HCT116 (cell line): ENCODE measurements at regions not wholly inside any gene's neighbourhood (a gene's known extent, or its start where the extent isn't known, plus 50 kb on each side); places are given as distances from the start of the nearest gene placed in this dataset.

ENCODE experiments used
- ATAC-seq: fragments of 200-7000 bp; cut with Tn5 transposase; 2 replicates; pipeline ENCODE4 v1.9.1; 2020; ENCODE audit warnings: mild to moderate bottlenecking, moderate library complexity
- BruUV-seq: library from RNA; stranded (reverse); fragments of 400-500 nt; replicated peaks from 2 replicates; lab custom pipeline; 2021; lab: Mats Ljungman, UMichigan
- CTCF ChIA-PET: fragments of 300-600 bp; sonication (Branson Sonifier 250); formaldehyde crosslinking; loops from one replicate; lab custom pipeline; 2021; ENCODE audit warnings: antibody characterized with exemption; lab: Charles Lee
- POLR2A ChIA-PET: fragments of 300-600, 350-600 bp; sonication (Branson Sonifier 250); formaldehyde crosslinking; loops from one replicate; lab custom pipeline; 2021; ENCODE audit warnings: antibody characterized with exemption; lab: Charles Lee
- RAD21 ChIA-PET, 2 experiments: fragments of 300-600 bp; sonication (Branson Sonifier 250); formaldehyde crosslinking; loops; one replicate each; lab custom pipeline; 2023; ENCODE audit warnings: low total read pairs in 2 of 2; ENCODE audit not compliant: uncharacterized antibody in 2 of 2, unreplicated experiment in 2 of 2, low non-redundant PET in 1 of 2; lab: Charles Lee
- DNase-seq: peaks from one replicate; pipeline ENCODE4 v3.0.0-alpha.2; 2010; ENCODE audit warnings: low read depth, low spot score
- H2AFZ ChIP-seq: fragments of 200-600 bp; shearing (Covaris generic), sonication (generic); 2 replicates; pipeline ENCODE4 v1.6.1; 2017; ENCODE audit warnings: low read depth, mixed run types, mixed read lengths, antibody characterized with exemption, low read length; ENCODE audit not compliant: poor library complexity, severe bottlenecking
- H3K27ac ChIP-seq: 2 replicates; pipeline ENCODE4 v1.5.1; 2012; ENCODE audit warnings: low read depth, low read length
- H3K27me3 ChIP-seq: fragments of 200-600 bp; sonication (generic); 2 replicates; pipeline ENCODE4 v1.6.1; 2016; ENCODE audit warnings: mixed run types, low read length, mixed read lengths; ENCODE audit not compliant: insufficient read depth
- H3K36me3 ChIP-seq, 2 experiments: fragments of 200-500 bp in 1 of 2; fragments of 200-600 bp in 1 of 2; sonication (Bioruptor generic) in 1 of 2; sonication (generic) in 1 of 2; 2 replicates each; pipeline versions ENCODE4 v1.5.1 to v1.6.1; 2014 to 2016; ENCODE audit warnings: low read length in 2 of 2, inconsistent platforms in 1 of 2, mixed read lengths in 1 of 2, mixed run types in 1 of 2; ENCODE audit not compliant: insufficient read depth in 2 of 2, control insufficient read depth in 1 of 2
- H3K4me1 ChIP-seq, 2 experiments: fragments of 200-600 bp in 1 of 2; sonication (generic) in 1 of 2; 2 replicates each; pipeline versions ENCODE4 v1.5.1 to v1.6.1; 2012 to 2017; ENCODE audit warnings: low read length in 2 of 2, inconsistent platforms in 1 of 2, mild to moderate bottlenecking in 1 of 2, mixed read lengths in 1 of 2, mixed run types in 1 of 2, moderate library complexity in 1 of 2; ENCODE audit not compliant: insufficient read depth in 2 of 2, control insufficient read depth in 1 of 2
- H3K4me2 ChIP-seq: fragments of 200-600 bp; sonication (generic); 2 replicates; pipeline ENCODE4 v1.6.1; 2017; ENCODE audit warnings: mixed run types, low read length, mixed read lengths
- H3K4me3 ChIP-seq, 2 experiments: fragments of 200-600 bp in 1 of 2; sonication (generic) in 1 of 2; replicated peaks in 1 of 2; 2 replicates each; pipeline ENCODE4 v1.5.1; 2011 to 2016; ENCODE audit warnings: low read length in 2 of 2, control low read depth in 1 of 2, low read depth in 1 of 2, mild to moderate bottlenecking in 1 of 2, mixed read lengths in 1 of 2, mixed run types in 1 of 2
- H3K79me2 ChIP-seq: fragments of 200-600 bp; sonication (generic); 2 replicates; pipeline ENCODE4 v1.6.1; 2017; ENCODE audit warnings: mild to moderate bottlenecking, mixed run types, low read length, moderate library complexity, mixed read lengths; ENCODE audit not compliant: insufficient read depth
- H3K9ac ChIP-seq: fragments of 200-600 bp; sonication (generic); 2 replicates; pipeline ENCODE4 v1.6.1; 2016; ENCODE audit warnings: low read length, mixed read lengths
- H3K9me2 ChIP-seq: fragments of 200-600 bp; sonication (generic), shearing (Covaris generic); 2 replicates; pipeline ENCODE4 v1.6.1; 2017; ENCODE audit warnings: mixed run types, mild to moderate bottlenecking, moderate library complexity; ENCODE audit not compliant: insufficient read depth
- H3K9me3 ChIP-seq, 2 experiments: fragments of 200-500 bp in 1 of 2; fragments of 200-600 bp in 1 of 2; sonication (Bioruptor generic) in 1 of 2; sonication (generic) in 1 of 2; 2 replicates each; pipeline ENCODE4 v1.6.1; 2014 to 2017; ENCODE audit warnings: low read length in 2 of 2, mixed read lengths in 2 of 2, inconsistent platforms in 1 of 2, low read depth in 1 of 2, mild to moderate bottlenecking in 1 of 2, mixed run types in 1 of 2, moderate library complexity in 1 of 2; ENCODE audit not compliant: control insufficient read depth in 1 of 2, insufficient read depth in 1 of 2
- H4K20me1 ChIP-seq: fragments of 200-600 bp; sonication (generic), shearing (Covaris generic); 2 replicates; pipeline ENCODE4 v1.6.1; 2017; ENCODE audit warnings: mixed run types, mild to moderate bottlenecking, moderate library complexity; ENCODE audit not compliant: insufficient read depth
- CBX3 ChIP-seq: IDR thresholded peaks from 2 replicates; pipeline ENCODE4 v1.6.1; 2012; ENCODE audit warnings: low read depth
- CTCF ChIP-seq, 3 experiments: fragments of 200-600 bp in 1 of 3; sonication (generic) in 1 of 3; IDR thresholded peaks in 2 of 3; conservative IDR thresholded peaks in 1 of 3; 2 replicates each; pipeline ENCODE4 v1.5.1; 2012 to 2017; ENCODE audit warnings: low read depth in 2 of 3, low read length in 2 of 3, antibody characterized with exemption in 1 of 3, borderline replicate concordance in 1 of 3, control low read depth in 1 of 3, mild to moderate bottlenecking in 1 of 3, mixed read lengths in 1 of 3, mixed run types in 1 of 3, moderate library complexity in 1 of 3; ENCODE audit not compliant: insufficient read depth in 1 of 3
- ELF1 ChIP-seq: IDR thresholded peaks from 2 replicates; pipeline ENCODE4 v1.6.1; 2012; ENCODE audit warnings: low read depth, borderline replicate concordance
- EZH2phosphoT487 ChIP-seq: fragments of 200-600 bp; IDR thresholded peaks from 2 replicates; pipeline ENCODE4 v1.6.1; 2018; ENCODE audit warnings: antibody characterized with exemption, borderline replicate concordance
- JUND ChIP-seq: IDR thresholded peaks from 2 replicates; pipeline ENCODE4 v1.6.1; 2012
- MAX ChIP-seq: IDR thresholded peaks from 2 replicates; pipeline ENCODE4 v1.6.1; 2012
- POLR2AphosphoS5 ChIP-seq: IDR thresholded peaks from 2 replicates; pipeline ENCODE4 v1.6.1; 2011; ENCODE audit warnings: mild to moderate bottlenecking, low read depth, low read length, moderate library complexity
- RAD21 ChIP-seq: IDR thresholded peaks from 2 replicates; pipeline ENCODE4 v1.6.1; 2012; ENCODE audit warnings: low read depth, mild to moderate bottlenecking
- REST ChIP-seq: IDR thresholded peaks from 2 replicates; pipeline ENCODE4 v1.6.1; 2012; ENCODE audit warnings: low read depth
- SIN3A ChIP-seq: IDR thresholded peaks from 2 replicates; pipeline ENCODE4 v1.6.1; 2012; ENCODE audit warnings: low read depth
- SP1 ChIP-seq: IDR thresholded peaks from 2 replicates; pipeline ENCODE4 v1.6.1; 2012; ENCODE audit warnings: low read depth
- SRF ChIP-seq: IDR thresholded peaks from 2 replicates; pipeline ENCODE4 v1.6.1; 2012; ENCODE audit warnings: low read depth
- YY1 ChIP-seq: IDR thresholded peaks from 2 replicates; pipeline ENCODE4 v1.6.1; 2011; ENCODE audit warnings: low read length, low read depth, moderate library complexity, mild to moderate bottlenecking; ENCODE audit not compliant: insufficient replicate concordance; ENCODE audit errors: extremely low read depth
- ZBTB33 ChIP-seq: IDR thresholded peaks from 2 replicates; pipeline ENCODE4 v1.6.1; 2011; ENCODE audit warnings: mild to moderate bottlenecking, low read length, moderate library complexity; ENCODE audit not compliant: insufficient replicate concordance; ENCODE audit errors: extremely low read depth
- ZNF274 ChIP-seq: fragments of 200-500 bp; sonication (Bioruptor generic); IDR thresholded peaks from 2 replicates; pipeline ENCODE4 v1.6.1; 2014; ENCODE audit warnings: mild to moderate bottlenecking, low read depth, low read length, inconsistent platforms
- intact Hi-C: fragments of 100-400 bp; cut with micrococcal nuclease; formaldehyde crosslinking; loops from 2 replicates; pipeline ENCODE4 v1.10.0; 2022

- Histone ChIP-seq H3K27ac (no peak overlapping the region), H3K27me3 (no peaks in the 10 kb centered on the region), H3K9me2 (no peaks in the 10 kb centered on the region), H3K4me3 (no peak overlapping the region), H3K4me1 (no peaks in the 10 kb centered on the region), H3K9me3 (no peaks in the 10 kb centered on the region), H3K9ac (no peak overlapping the region), H3K36me3 (no peaks in the 10 kb centered on the region), H3K79me2 (no peaks in the 10 kb centered on the region), H2AFZ (no peak overlapping the region), H4K20me1 (no peaks in the 10 kb centered on the region), H3K4me2 (no peak overlapping the region)
- ChIA-PET POLR2A (no interaction called here), RAD21 (no interaction called here), CTCF (no interaction called here)
- BruUV-seq, result no TSS peak
- no peak for ATAC-seq
- TF ChIP-seq CTCF (IDR thresholded peaks at IDR 0.05 in 2 of 3, conservative IDR thresholded peaks at IDR 0.05 in 1 of 3; ENCODE audit: borderline replicate concordance in 1 of 3, insufficient read depth in 1 of 3, low read depth in 2 of 3, low read length in 2 of 3), result no peak
- TF ChIP-seq YY1, result no peak
- no peak for TF ChIP-seq ZBTB33
- TF ChIP-seq ELF1, result no peak
- no peak for TF ChIP-seq POLR2AphosphoS5
- TF ChIP-seq RAD21, result no peak
- TF ChIP-seq JUND, result no peak
- no peak for TF ChIP-seq REST
- TF ChIP-seq MAX, result no peak
- no peak for TF ChIP-seq CBX3
- no peak for TF ChIP-seq ZNF274
- TF ChIP-seq SIN3A, result no peak
- TF ChIP-seq EZH2phosphoT487, result no peak
- TF ChIP-seq SRF, result no peak
- TF ChIP-seq SP1, result no peak
- intact Hi-C loops, result no loop called here
- DNase-seq, result no peak
These were observed 326.7 kb downstream of the SIPA1L2 start for GRCh38 chr1:232303222-232303620.
